ENCODE measurements at regions not wholly inside any gene's neighbourhood (a gene's known extent, or its start where the extent isn't known, plus 50 kb on each side); places are given as distances from the start of the nearest gene placed in this dataset.

- H3K9me2 ChIP-seq = no peaks in the 10 kb centered on the region
- no peaks in the 10 kb centered on the region for H3K79me2 ChIP-seq (ENCODE audit: insufficient read depth)
- no peak overlapping the region for H3K4me3 ChIP-seq (ENCODE audit: low read depth in 2 of 2, low read length in 1 of 2)
- H3K9ac ChIP-seq = no peak overlapping the region
- no peak overlapping the region for H3K4me2 ChIP-seq
- ChIA-PET CTCF (no interaction called here), POLR2A (no interaction called here)
- H2AFZ ChIP-seq (ENCODE audit: low read depth) = no peak overlapping the region
- no peaks in the 10 kb centered on the region for H3K9me3 ChIP-seq
- TF ChIP-seq NRF1 (IDR thresholded peaks at IDR 0.05; ENCODE audit: low read depth, low read length) (no peak), FOXM1 (IDR thresholded peaks at IDR 0.05; ENCODE audit: low read depth) (no peak), MAX (IDR thresholded peaks at IDR 0.05; ENCODE audit: low read depth) (no peak), GABPA (IDR thresholded peaks at IDR 0.05; ENCODE audit: low read depth) (no peak), RCOR1 (IDR thresholded peaks at IDR 0.05; ENCODE audit: low read length) (no peak)
- WGBS (ENCODE audit: low lambda C conversion rate) = 46% methylated on average over 4 of the region's 4 CpGs
- peaks cover 0 to 2% of the 10 kb centered on the region in 2 experiments; a peak in 1 of 4 replicates for H3K4me1 ChIP-seq (ENCODE audit: control insufficient read depth in 1 of 2, insufficient read depth in 2 of 2, low read depth in 1 of 2, low read length in 1 of 2)
- H3K27ac ChIP-seq (ENCODE audit: low read depth in 2 of 2, low read length in 1 of 2) = no peak overlapping the region
- H3F3A ChIP-seq (replicated peaks; ENCODE audit: insufficient read depth) = no peaks in the 10 kb centered on the region
- H3K27me3 ChIP-seq (ENCODE audit: insufficient read depth) = no peaks in the 10 kb centered on the region
- DNase-seq = no peak
- no peaks in the 10 kb centered on the region for H4K20me1 ChIP-seq (ENCODE audit: insufficient read depth)
- H3K36me3 ChIP-seq (replicated peaks in 1 of 2; ENCODE audit: control insufficient read depth in 1 of 2, insufficient read depth in 2 of 2, low read length in 1 of 2) = no peaks in the 10 kb centered on the region
These were observed 526.7 kb downstream of the SOX11 start for GRCh38 chr2:6218926-6219325.

- no peaks in the 10 kb centered on the region for H4K20me1 ChIP-seq (ENCODE audit: insufficient read depth)
- H3K9me3 ChIP-seq = no peaks in the 10 kb centered on the region
- H3K27me3 ChIP-seq (ENCODE audit: insufficient read depth) = no peaks in the 10 kb centered on the region
- no peak for TF ChIP-seq ELF1 (IDR thresholded peaks at IDR 0.05)
- TF ChIP-seq MAX (IDR thresholded peaks at IDR 0.05; ENCODE audit: low read depth) = no peak
- TF ChIP-seq RFX5 (IDR thresholded peaks at IDR 0.05; ENCODE audit: low read length) = no peak
- no peak for TF ChIP-seq RAD21 (IDR thresholded peaks at IDR 0.05; ENCODE audit: low read length)
- no peak for TF ChIP-seq EP300 (IDR thresholded peaks at IDR 0.05; ENCODE audit: borderline replicate concordance in 1 of 2, low read depth in 1 of 2, low read length in 1 of 2)
- no peak for TF ChIP-seq EZH2phosphoT487 (IDR thresholded peaks at IDR 0.05; ENCODE audit: borderline replicate concordance, low read depth)
- TF ChIP-seq, protein P1, sequence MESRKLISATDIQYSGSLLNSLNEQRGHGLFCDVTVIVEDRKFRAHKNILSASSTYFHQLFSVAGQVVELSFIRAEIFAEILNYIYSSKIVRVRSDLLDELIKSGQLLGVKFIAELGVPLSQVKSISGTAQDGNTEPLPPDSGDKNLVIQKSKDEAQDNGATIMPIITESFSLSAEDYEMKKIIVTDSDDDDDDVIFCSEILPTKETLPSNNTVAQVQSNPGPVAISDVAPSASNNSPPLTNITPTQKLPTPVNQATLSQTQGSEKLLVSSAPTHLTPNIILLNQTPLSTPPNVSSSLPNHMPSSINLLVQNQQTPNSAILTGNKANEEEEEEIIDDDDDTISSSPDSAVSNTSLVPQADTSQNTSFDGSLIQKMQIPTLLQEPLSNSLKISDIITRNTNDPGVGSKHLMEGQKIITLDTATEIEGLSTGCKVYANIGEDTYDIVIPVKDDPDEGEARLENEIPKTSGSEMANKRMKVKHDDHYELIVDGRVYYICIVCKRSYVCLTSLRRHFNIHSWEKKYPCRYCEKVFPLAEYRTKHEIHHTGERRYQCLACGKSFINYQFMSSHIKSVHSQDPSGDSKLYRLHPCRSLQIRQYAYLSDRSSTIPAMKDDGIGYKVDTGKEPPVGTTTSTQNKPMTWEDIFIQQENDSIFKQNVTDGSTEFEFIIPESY (IDR thresholded peaks at IDR 0.05; ENCODE audit: borderline replicate concordance, low read depth) = no peak
- no peak for TF ChIP-seq YY1 (IDR thresholded peaks at IDR 0.05; ENCODE audit: low read depth)
- TF ChIP-seq CTCF (IDR thresholded peaks at IDR 0.05) = no peak
- no peak for TF ChIP-seq TAF1 (IDR thresholded peaks at IDR 0.05; ENCODE audit: borderline replicate concordance, low read depth, low read length)
- ChIA-PET POLR2A (no interaction called here), CTCF (no interaction called here)
- H3K4me1 ChIP-seq (ENCODE audit: control insufficient read depth in 1 of 2, insufficient read depth in 2 of 2, low read depth in 1 of 2, low read length in 1 of 2) = peaks cover 0 to 2% of the 10 kb centered on the region in 2 experiments; a peak in 1 of 4 replicates
- H3K9me2 ChIP-seq = no peaks in the 10 kb centered on the region
- H3K9ac ChIP-seq = no peak overlapping the region
- no peaks in the 10 kb centered on the region for H3F3A ChIP-seq (replicated peaks; ENCODE audit: insufficient read depth)
- no peak overlapping the region for H3K4me2 ChIP-seq
- DNase-seq = no peak
- H3K4me3 ChIP-seq (ENCODE audit: low read depth in 2 of 2, low read length in 1 of 2) = no peak overlapping the region
- WGBS (ENCODE audit: low lambda C conversion rate) = 35% methylated on average over 4 of the region's 4 CpGs
- no peak overlapping the region for H2AFZ ChIP-seq (ENCODE audit: low read depth)
- no peaks in the 10 kb centered on the region for H3K79me2 ChIP-seq (ENCODE audit: insufficient read depth)
- no peak overlapping the region for H3K27ac ChIP-seq (ENCODE audit: low read depth in 2 of 2, low read length in 1 of 2)
- H3K36me3 ChIP-seq (replicated peaks in 1 of 2; ENCODE audit: control insufficient read depth in 1 of 2, insufficient read depth in 2 of 2, low read length in 1 of 2) = no peaks in the 10 kb centered on the region
These were observed 527.7 kb downstream of the SOX11 start for GRCh38 chr2:6219906-6220305.

Data from SK-N-SH (cell line).